ENCODE measurements at regions not wholly inside any gene's neighbourhood (a gene's known extent, or its start where the extent isn't known, plus 50 kb on each side); places are given as distances from the start of the nearest gene placed in this dataset.

- no peak for TF ChIP-seq MAX (IDR thresholded peaks at IDR 0.05)
These were observed 471.2 kb upstream of the CNTN5 start (continued) for GRCh38 chr11:98549571-98549970.

GRCh38 chr11:98559961-98560360, 460.8 kb upstream of the CNTN5 start:
- DNase-seq (ENCODE audit: low spot score): no peak
- Histone ChIP-seq H3K9ac (ENCODE audit: low read depth in 1 of 2, low read length in 2 of 2) (no peak overlapping the region), H3K4me1 (ENCODE audit: control insufficient read depth in 4 of 4, insufficient read depth in 4 of 4, low read length in 3 of 4) (no peaks in the 10 kb centered on the region), H3K36me3 (ENCODE audit: control insufficient read depth in 4 of 4, insufficient read depth in 3 of 4, low read depth in 1 of 4, low read length in 3 of 4) (no peaks in the 10 kb centered on the region), H3K4me3 (ENCODE audit: low read depth in 1 of 3, low read length in 3 of 3) (no peak overlapping the region), H3K9me3 (ENCODE audit: control insufficient read depth in 4 of 4, low read length in 3 of 4) (no peaks in the 10 kb centered on the region), H3K27ac (ENCODE audit: low read depth in 1 of 2, low read length in 2 of 2) (no peak overlapping the region), H3K27me3 (ENCODE audit: control insufficient read depth in 4 of 4, insufficient read depth in 4 of 4, low read length in 3 of 4) (no peaks in the 10 kb centered on the region)
- TF ChIP-seq RXRA (IDR thresholded peaks at IDR 0.05) (no peak), EGR1 (IDR thresholded peaks at IDR 0.05; ENCODE audit: low read depth in 2 of 2) (no peak), HNF4A (conservative IDR thresholded peaks at IDR 0.05) (no peak), CTCF (IDR thresholded peaks at IDR 0.05; ENCODE audit: low read depth, low read length, missing input control) (no peak), TAF1 (conservative IDR thresholded peaks at IDR 0.05) (no peak), ZBTB33 (IDR thresholded peaks at IDR 0.05) (no peak), SP1 (IDR thresholded peaks at IDR 0.05) (no peak), JUND (IDR thresholded peaks at IDR 0.05) (no peak), NR2F2 (IDR thresholded peaks at IDR 0.05) (no peak), HNF4G (IDR thresholded peaks at IDR 0.05) (no peak), FOXA1 (IDR thresholded peaks at IDR 0.05) (no peak), RAD21 (IDR thresholded peaks at IDR 0.05) (no peak), REST (IDR thresholded peaks at IDR 0.05) (no peak), YY1 (IDR thresholded peaks at IDR 0.05) (no peak)

GRCh38 chr11:98561252-98561651, 459.5 kb upstream of the CNTN5 start:
- H3K9ac ChIP-seq (ENCODE audit: low read depth in 1 of 2, low read length in 2 of 2): no peak overlapping the region
- no peak for DNase-seq (ENCODE audit: low spot score)
- H3K4me1 ChIP-seq (ENCODE audit: control insufficient read depth in 4 of 4, insufficient read depth in 4 of 4, low read length in 3 of 4): no peaks in the 10 kb centered on the region
- no peaks in the 10 kb centered on the region for H3K9me3 ChIP-seq (ENCODE audit: control insufficient read depth in 4 of 4, low read length in 3 of 4)
- no peak overlapping the region for H3K27ac ChIP-seq (ENCODE audit: low read depth in 1 of 2, low read length in 2 of 2)
- H3K27me3 ChIP-seq (ENCODE audit: control insufficient read depth in 4 of 4, insufficient read depth in 4 of 4, low read length in 3 of 4): no peaks in the 10 kb centered on the region
- no peaks in the 10 kb centered on the region for H3K36me3 ChIP-seq (ENCODE audit: control insufficient read depth in 4 of 4, insufficient read depth in 3 of 4, low read depth in 1 of 4, low read length in 3 of 4)
- TF ChIP-seq FOXA2 (IDR thresholded peaks at IDR 0.05) (no peak), ZBTB33 (IDR thresholded peaks at IDR 0.05) (no peak), JUND (IDR thresholded peaks at IDR 0.05) (no peak)
- WGBS: 65% methylated on average over 4 of the region's 4 CpGs
- H3K4me3 ChIP-seq (ENCODE audit: low read depth in 1 of 3, low read length in 3 of 3): no peak overlapping the region
